Osteocyte (in vitro differentiated cells): ENCODE measurements at regions not wholly inside any gene's neighbourhood (a gene's known extent, or its start where the extent isn't known, plus 50 kb on each side); places are given as distances from the start of the nearest gene placed in this dataset.

ENCODE experiments used
- DNase-seq: peaks from one replicate; pipeline ENCODE4 v3.0.0; 2021; ENCODE audit warnings: mixed read lengths; ENCODE audit not compliant: unreplicated experiment; ENCODE audit errors: extremely low spot score
- H3K27ac Mint-ChIP-seq: one replicate; pipeline ENCODE4 v1.8.0; 2021; ENCODE audit warnings: mild to moderate bottlenecking, mixed read lengths; ENCODE audit not compliant: unreplicated experiment
- H3K27me3 Mint-ChIP-seq: one replicate; pipeline ENCODE4 v1.8.0; 2021; ENCODE audit warnings: mixed read lengths; ENCODE audit not compliant: unreplicated experiment
- H3K36me3 Mint-ChIP-seq: one replicate; pipeline ENCODE4 v1.8.0; 2021; ENCODE audit warnings: mixed read lengths; ENCODE audit not compliant: unreplicated experiment
- H3K4me1 Mint-ChIP-seq: one replicate; pipeline ENCODE4 v1.8.0; 2021; ENCODE audit warnings: mixed read lengths; ENCODE audit not compliant: unreplicated experiment
- H3K4me3 Mint-ChIP-seq: one replicate; pipeline ENCODE4 v1.8.0; 2021; ENCODE audit warnings: mild to moderate bottlenecking, moderate library complexity, mixed read lengths; ENCODE audit not compliant: unreplicated experiment
- H3K9me3 Mint-ChIP-seq: one replicate; pipeline ENCODE4 v1.8.0; 2021; ENCODE audit warnings: mixed read lengths; ENCODE audit not compliant: unreplicated experiment
- TF ChIP-seq, protein P1 (sequence below): fragments of 200-600 bp; sonication (generic); IDR thresholded peaks from 2 replicates; pipeline ENCODE4 v1.5.0; 2021; ENCODE audit warnings: antibody characterized with exemption, mild to moderate bottlenecking, moderate library complexity

DNA sequence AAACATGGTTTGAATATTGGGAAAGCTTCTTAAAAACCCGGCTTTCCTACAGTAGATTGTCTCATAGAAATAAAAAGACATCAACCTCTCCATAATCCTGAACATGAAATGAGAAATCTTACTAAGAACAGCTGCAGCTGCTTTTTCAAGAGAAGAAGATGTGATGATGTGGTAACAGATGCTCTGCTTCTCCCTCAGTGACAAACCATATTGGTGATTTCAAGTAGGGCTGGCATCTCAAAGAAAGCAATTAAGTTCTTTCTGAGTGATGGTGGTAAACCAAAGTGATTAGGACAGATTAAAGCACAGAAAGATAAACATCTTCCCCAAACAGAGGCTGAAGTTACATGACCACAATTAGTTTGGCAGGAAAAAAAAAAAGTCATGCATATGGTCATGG, 1477.7 kb downstream of the RAPGEF2 start:
- Mint-ChIP-seq H3K4me3 (no peak overlapping the region), H3K36me3 (no peaks in the 10 kb centered on the region), H3K27ac (no peak overlapping the region), H3K9me3 (peaks cover 7% of the 10 kb centered on the region), H3K27me3 (no peaks in the 10 kb centered on the region), H3K4me1 (no peaks in the 10 kb centered on the region)
- no peak for DNase-seq
- TF ChIP-seq, protein P1, sequence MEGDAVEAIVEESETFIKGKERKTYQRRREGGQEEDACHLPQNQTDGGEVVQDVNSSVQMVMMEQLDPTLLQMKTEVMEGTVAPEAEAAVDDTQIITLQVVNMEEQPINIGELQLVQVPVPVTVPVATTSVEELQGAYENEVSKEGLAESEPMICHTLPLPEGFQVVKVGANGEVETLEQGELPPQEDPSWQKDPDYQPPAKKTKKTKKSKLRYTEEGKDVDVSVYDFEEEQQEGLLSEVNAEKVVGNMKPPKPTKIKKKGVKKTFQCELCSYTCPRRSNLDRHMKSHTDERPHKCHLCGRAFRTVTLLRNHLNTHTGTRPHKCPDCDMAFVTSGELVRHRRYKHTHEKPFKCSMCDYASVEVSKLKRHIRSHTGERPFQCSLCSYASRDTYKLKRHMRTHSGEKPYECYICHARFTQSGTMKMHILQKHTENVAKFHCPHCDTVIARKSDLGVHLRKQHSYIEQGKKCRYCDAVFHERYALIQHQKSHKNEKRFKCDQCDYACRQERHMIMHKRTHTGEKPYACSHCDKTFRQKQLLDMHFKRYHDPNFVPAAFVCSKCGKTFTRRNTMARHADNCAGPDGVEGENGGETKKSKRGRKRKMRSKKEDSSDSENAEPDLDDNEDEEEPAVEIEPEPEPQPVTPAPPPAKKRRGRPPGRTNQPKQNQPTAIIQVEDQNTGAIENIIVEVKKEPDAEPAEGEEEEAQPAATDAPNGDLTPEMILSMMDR, result no peak

DNA sequence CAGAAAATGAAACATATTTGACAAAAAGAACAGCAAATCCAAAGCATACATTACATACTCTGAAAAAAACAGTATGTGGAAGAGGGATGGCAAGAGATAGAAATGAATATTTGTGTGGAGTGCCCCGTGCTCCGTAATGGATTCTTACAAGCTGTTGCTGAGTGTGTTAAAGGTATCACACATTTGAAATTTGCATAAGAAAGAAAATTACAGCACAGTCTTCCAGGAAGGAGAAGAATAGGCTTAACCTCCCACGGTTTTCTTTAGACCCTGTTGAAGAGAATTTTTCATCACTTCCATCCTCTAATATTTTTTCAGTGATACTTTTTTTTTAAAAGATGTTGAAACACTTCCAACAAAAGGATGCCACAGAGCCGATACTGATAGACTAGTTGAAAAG, 1489.4 kb downstream of the RAPGEF2 start:
- H3K36me3 Mint-ChIP-seq, result no peaks in the 10 kb centered on the region
- H3K4me3 Mint-ChIP-seq, result no peak overlapping the region
- no peak overlapping the region for H3K27ac Mint-ChIP-seq
- H3K4me1 Mint-ChIP-seq, result no peaks in the 10 kb centered on the region
- H3K9me3 Mint-ChIP-seq, result no peaks in the 10 kb centered on the region
- H3K27me3 Mint-ChIP-seq, result peaks cover 12% of the 10 kb centered on the region
- DNase-seq, result no peak
- TF ChIP-seq, protein P1, result no peak

DNA sequence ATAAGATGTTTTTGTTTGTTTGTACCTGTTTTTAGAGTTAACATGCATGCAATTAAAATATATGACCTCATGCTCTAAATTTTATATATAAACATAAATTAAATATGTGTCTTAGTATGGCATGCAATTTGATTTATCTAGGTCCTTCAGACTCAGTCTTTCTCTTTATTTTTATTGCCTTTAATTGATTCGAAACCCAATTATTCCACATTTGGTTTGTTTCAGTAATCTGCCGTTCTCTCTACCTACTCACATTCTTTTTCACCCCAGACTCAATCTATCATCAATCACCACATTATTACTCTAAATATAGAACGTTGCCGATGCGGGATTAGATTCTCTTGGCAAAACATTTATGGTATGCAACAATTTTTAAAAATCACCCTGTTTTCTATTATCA, 1492.8 kb downstream of the RAPGEF2 start:
- DNase-seq, result no peak
- H3K36me3 Mint-ChIP-seq, result no peaks in the 10 kb centered on the region
- TF ChIP-seq, protein P1, result no peak
- H3K27ac Mint-ChIP-seq, result no peak overlapping the region
- peaks cover 14% of the 10 kb centered on the region for H3K27me3 Mint-ChIP-seq
- H3K4me1 Mint-ChIP-seq, result no peaks in the 10 kb centered on the region
- no peaks in the 10 kb centered on the region for H3K9me3 Mint-ChIP-seq
- no peak overlapping the region for H3K4me3 Mint-ChIP-seq

DNA sequence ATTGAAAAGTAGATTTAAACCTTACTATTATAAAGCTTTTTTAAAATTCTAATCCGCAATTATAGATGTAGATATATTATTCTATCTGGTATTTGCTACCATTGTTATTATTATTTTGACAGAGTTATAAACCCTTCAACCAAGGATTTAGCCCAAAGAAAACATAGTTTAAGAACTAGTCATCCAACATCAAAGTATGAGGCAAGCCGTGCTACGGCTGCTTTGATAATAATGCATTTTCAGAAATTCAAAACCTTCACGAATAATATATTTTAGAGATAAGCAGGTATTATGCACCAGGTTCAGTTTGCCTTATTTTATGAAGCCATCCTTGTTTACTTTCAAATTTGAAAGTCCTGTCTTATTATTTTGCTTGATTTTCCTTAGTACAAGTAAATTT, 1501.7 kb downstream of the RAPGEF2 start:
- TF ChIP-seq, protein P1, result no peak
- Mint-ChIP-seq H3K27me3 (peaks cover 6% of the 10 kb centered on the region), H3K36me3 (no peaks in the 10 kb centered on the region), H3K4me3 (no peak overlapping the region), H3K27ac (no peak overlapping the region), H3K9me3 (no peaks in the 10 kb centered on the region), H3K4me1 (no peaks in the 10 kb centered on the region)
- no peak for DNase-seq

DNA sequence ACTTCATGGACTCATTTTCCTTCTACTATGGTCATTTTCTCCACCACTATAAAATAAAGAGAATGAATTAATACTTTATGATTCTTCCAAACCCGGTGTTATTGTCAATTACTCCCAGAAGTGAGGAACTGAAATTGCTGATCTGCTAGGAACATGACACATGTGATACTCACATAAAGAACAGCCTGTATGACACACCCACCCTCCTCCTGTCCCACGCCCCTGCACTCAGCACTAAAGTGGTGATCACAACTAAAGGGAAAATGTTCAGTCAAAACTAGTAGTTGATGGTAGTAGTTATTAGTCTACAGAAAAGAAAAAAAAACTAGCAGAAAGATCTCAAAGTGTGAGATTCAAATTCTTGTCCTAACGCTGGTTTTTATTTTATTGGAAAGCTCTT, 1508.3 kb downstream of the RAPGEF2 start:
- H3K27me3 Mint-ChIP-seq, result no peaks in the 10 kb centered on the region
- no peak overlapping the region for H3K4me3 Mint-ChIP-seq
- no peak for DNase-seq
- H3K36me3 Mint-ChIP-seq, result no peaks in the 10 kb centered on the region
- H3K9me3 Mint-ChIP-seq, result no peaks in the 10 kb centered on the region
- TF ChIP-seq, protein P1, result no peak
- H3K27ac Mint-ChIP-seq, result no peak overlapping the region
- H3K4me1 Mint-ChIP-seq, result no peaks in the 10 kb centered on the region
